H9 (cell line): ENCODE measurements at regions not wholly inside any gene's neighbourhood (a gene's known extent, or its start where the extent isn't known, plus 50 kb on each side); places are given as distances from the start of the nearest gene placed in this dataset.
A peak's percentile ranks its signal among the peaks of the same experiment; 100 is the strongest.

Source experiments
- DNase-seq: peaks from one replicate; pipeline ENCODE4 v3.0.0-alpha.2; 2017
- H2AFZ ChIP-seq: one replicate; pipeline ENCODE4 v1.6.1; 2013; ENCODE audit warnings: mild to moderate bottlenecking, low read length, control low read depth, moderate library complexity
- H2AK5ac ChIP-seq: 2 replicates; pipeline ENCODE4 v1.6.1; 2013; ENCODE audit warnings: low read length, control low read depth, mixed read lengths; ENCODE audit not compliant: insufficient read length
- H2BK120ac ChIP-seq: one replicate; pipeline ENCODE4 v1.6.1; 2013; ENCODE audit warnings: low read depth, mild to moderate bottlenecking, low read length, control low read depth, inconsistent platforms; ENCODE audit not compliant: poor library complexity, severe bottlenecking
- H2BK12ac ChIP-seq: 2 replicates; pipeline ENCODE4 v1.6.1; 2013; ENCODE audit warnings: low read length, control low read depth, mixed read lengths, low read depth; ENCODE audit not compliant: insufficient read length
- H2BK15ac ChIP-seq: 2 replicates; pipeline ENCODE4 v1.6.1; 2013; ENCODE audit warnings: low read depth, low read length, control low read depth
- H2BK20ac ChIP-seq: one replicate; pipeline ENCODE4 v1.6.1; 2013; ENCODE audit warnings: low read depth, mild to moderate bottlenecking, low read length, control low read depth, inconsistent platforms; ENCODE audit not compliant: poor library complexity, severe bottlenecking
- H2BK5ac ChIP-seq: 2 replicates; pipeline ENCODE4 v1.6.1; 2013; ENCODE audit warnings: low read length, control low read depth, mixed read lengths; ENCODE audit not compliant: insufficient read length
- H3K14ac ChIP-seq: 2 replicates; pipeline ENCODE4 v1.6.1; 2013; ENCODE audit warnings: low read length, control low read depth; ENCODE audit not compliant: insufficient read depth
- H3K18ac ChIP-seq: 2 replicates; pipeline ENCODE4 v1.6.1; 2013; ENCODE audit warnings: low read depth, mild to moderate bottlenecking, mixed read lengths, low read length, control low read depth; ENCODE audit not compliant: insufficient read length
- H3K23ac ChIP-seq: 2 replicates; pipeline ENCODE4 v1.6.1; 2013; ENCODE audit warnings: low read length, control low read depth, mixed read lengths, low read depth; ENCODE audit not compliant: insufficient read length
- H3K23me2 ChIP-seq: 2 replicates; pipeline ENCODE4 v1.6.1; 2013; ENCODE audit warnings: low read depth, mild to moderate bottlenecking, mixed read lengths, low read length, control low read depth; ENCODE audit not compliant: insufficient read length, poor library complexity, severe bottlenecking
- H3K27ac ChIP-seq: 2 replicates; pipeline ENCODE4 v1.5.1; 2013; ENCODE audit warnings: low read length, control low read depth, mixed read lengths, low read depth; ENCODE audit not compliant: insufficient read length
- H3K27me3 ChIP-seq: 2 replicates; pipeline ENCODE4 v1.6.1; 2013; ENCODE audit warnings: low read length, control low read depth, inconsistent platforms; ENCODE audit not compliant: insufficient read depth
- H3K4ac ChIP-seq: 2 replicates; pipeline ENCODE4 v1.6.1; 2013; ENCODE audit warnings: low read depth, mild to moderate bottlenecking, control low read depth, inconsistent platforms, low read length, moderate library complexity
- H3K4me1 ChIP-seq: 2 replicates; pipeline ENCODE4 v1.6.1; 2013; ENCODE audit warnings: low read length, control low read depth, inconsistent platforms; ENCODE audit not compliant: insufficient read depth
- H3K4me2 ChIP-seq: 2 replicates; pipeline ENCODE4 v1.6.1; 2013; ENCODE audit warnings: low read length, control low read depth, mixed read lengths; ENCODE audit not compliant: insufficient read length, insufficient read depth
- H3K56ac ChIP-seq: 2 replicates; pipeline ENCODE4 v1.6.1; 2013; ENCODE audit warnings: low read depth, mild to moderate bottlenecking, mixed read lengths, low read length, control low read depth; ENCODE audit not compliant: insufficient read length
- H3K79me1 ChIP-seq: 2 replicates; pipeline ENCODE4 v1.6.1; 2013; ENCODE audit warnings: low read depth, mild to moderate bottlenecking, moderate library complexity, low read length, control low read depth, inconsistent platforms; ENCODE audit not compliant: insufficient read depth, poor library complexity, severe bottlenecking
- H3K79me2 ChIP-seq: 2 replicates; pipeline ENCODE4 v1.6.1; 2013; ENCODE audit warnings: low read length, control low read depth, inconsistent platforms; ENCODE audit not compliant: insufficient read depth
- H3K9ac ChIP-seq: 2 replicates; pipeline ENCODE4 v1.6.1; 2013; ENCODE audit warnings: low read length, control low read depth, mixed read lengths; ENCODE audit not compliant: insufficient read length; ENCODE audit errors: extremely low read depth
- H3K9me3 ChIP-seq: one replicate; pipeline ENCODE4 v1.6.1; 2013; ENCODE audit warnings: low read depth, low read length, inconsistent platforms; ENCODE audit not compliant: control insufficient read depth
- H3T11ph ChIP-seq: one replicate; pipeline ENCODE4 v1.6.1; 2013; ENCODE audit warnings: mild to moderate bottlenecking, low read length, control low read depth, inconsistent platforms
- H4K20me1 ChIP-seq: one replicate; pipeline ENCODE4 v1.6.1; 2013; ENCODE audit not compliant: control insufficient read depth, insufficient read length, insufficient read depth
- H4K5ac ChIP-seq: 2 replicates; pipeline ENCODE4 v1.6.1; 2013; ENCODE audit warnings: low read depth, mild to moderate bottlenecking, mixed read lengths, low read length, control low read depth; ENCODE audit not compliant: insufficient read length
- H4K8ac ChIP-seq: replicated peaks from 2 replicates; pipeline ENCODE4 v1.6.1; 2013; ENCODE audit warnings: low read length, control low read depth, mixed read lengths, low read depth; ENCODE audit not compliant: insufficient read length
- H4K91ac ChIP-seq: 2 replicates; pipeline ENCODE4 v1.6.1; 2013; ENCODE audit warnings: low read depth, mild to moderate bottlenecking, moderate library complexity, mixed read lengths, low read length, control low read depth; ENCODE audit not compliant: insufficient read length
- H3K27ac Mint-ChIP-seq, 3 experiments: 2 replicates in 2 of 3; 3 replicates in 1 of 3; pipeline ENCODE4 v1.8.0; 2020 to 2021; ENCODE audit warnings: mixed read lengths in 3 of 3, mild to moderate bottlenecking in 1 of 3, moderate library complexity in 1 of 3
- H3K27me3 Mint-ChIP-seq: 2 replicates; pipeline ENCODE4 v1.8.0; 2021; ENCODE audit warnings: low read depth, mild to moderate bottlenecking, moderate library complexity, mixed read lengths
- H3K36me3 Mint-ChIP-seq, 3 experiments: 2 replicates in 2 of 3; 3 replicates in 1 of 3; pipeline ENCODE4 v1.8.0; 2020 to 2021; ENCODE audit warnings: low read depth in 3 of 3, mixed read lengths in 3 of 3; ENCODE audit not compliant: insufficient read depth in 1 of 3
- H3K4me1 Mint-ChIP-seq, 2 experiments: 2 replicates each; pipeline ENCODE4 v1.8.0; 2020; ENCODE audit warnings: mixed read lengths in 2 of 2
- H3K4me3 Mint-ChIP-seq, 2 experiments: 2 replicates in 1 of 2; 3 replicates in 1 of 2; pipeline ENCODE4 v1.8.0; 2020 to 2021; ENCODE audit warnings: mild to moderate bottlenecking in 2 of 2, mixed read lengths in 2 of 2, moderate library complexity in 1 of 2
- H3K9me3 Mint-ChIP-seq, 2 experiments: 2 replicates in 1 of 2; 3 replicates in 1 of 2; pipeline ENCODE4 v1.8.0; 2020; ENCODE audit warnings: mild to moderate bottlenecking in 2 of 2, mixed read lengths in 2 of 2, moderate library complexity in 1 of 2
- WGBS: extraction: QIAGEN DNeasy Blood & Tissue Kit; methylation state at CpG from one replicate; pipeline ENCODE4 v1.1.7; 2013; ENCODE audit warnings: missing lambda C conversion rate, low lambda C conversion rate, mixed read lengths; ENCODE audit not compliant: insufficient read length; ENCODE audit errors: extremely low coverage; 5-methylcytosine and 5-hydroxymethylcytosine counted together
- TF ChIP-seq, protein P1 (sequence below): fragments of 200-600 bp; sonication (generic); conservative IDR thresholded peaks from 3 replicates; pipeline ENCODE4 v1.8.0; 2021; ENCODE audit warnings: antibody characterized with exemption, mild to moderate bottlenecking

DNA sequence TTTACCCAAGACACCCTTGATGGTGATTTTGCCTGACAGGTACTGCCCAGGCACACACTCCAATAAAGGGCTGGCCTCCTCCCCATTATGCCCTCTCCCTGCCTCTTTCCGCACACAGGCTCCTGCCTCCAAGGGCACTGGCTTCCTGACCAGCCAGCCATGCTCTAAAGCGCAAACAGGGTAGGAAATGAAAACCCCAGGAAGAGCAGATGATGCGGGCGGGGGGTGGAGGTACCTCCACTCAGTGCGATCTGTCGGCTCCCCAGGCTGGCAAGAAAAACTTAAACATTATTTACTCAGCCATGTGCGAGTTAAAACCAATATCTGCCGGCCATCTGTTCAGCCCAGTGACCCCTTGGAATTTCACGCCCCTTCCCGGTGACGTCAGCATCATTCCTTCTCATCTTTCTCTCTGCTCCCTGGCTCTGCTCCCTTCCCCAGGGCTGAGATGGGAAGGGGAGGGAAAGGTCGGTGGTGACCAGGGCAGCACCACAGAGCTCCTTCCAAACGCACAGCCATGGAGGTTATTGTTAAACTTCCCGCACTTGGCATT, 262.5 kb downstream of the CBLN1 start:
- no peaks in the 10 kb centered on the region for H3K27me3 ChIP-seq
- H3K79me1 ChIP-seq = no peaks in the 10 kb centered on the region
- H2BK20ac ChIP-seq = no peak overlapping the region
- no peak overlapping the region for H2AFZ ChIP-seq
- no peak overlapping the region for H3T11ph ChIP-seq
- no peak overlapping the region for H3K18ac ChIP-seq
- no peak overlapping the region for H3K4me2 ChIP-seq
- Mint-ChIP-seq H3K27ac (peak overlapping the region in 2 of 3 experiments; percentile 33 to 78; a peak in 3 of 7 replicates), H3K27me3 (peaks cover 12% of the 10 kb centered on the region), H3K36me3 (peaks cover 0 to 1% (median 0%) of the 10 kb centered on the region in 3 experiments; a peak in 1 of 7 replicates), H3K4me1 (peaks cover 49 to 52% of the 10 kb centered on the region in 2 experiments), H3K9me3 (no peaks in the 10 kb centered on the region; a peak in 1 of 5 replicates), H3K4me3 (peak overlapping the region in 1 of 2 experiments; percentile 22; a peak in 2 of 5 replicates)
- WGBS = no CpG with 5 or more reads among the region's 14 CpGs
- H3K9me3 ChIP-seq = no peaks in the 10 kb centered on the region
- H3K23me2 ChIP-seq = no peaks in the 10 kb centered on the region
- H2AK5ac ChIP-seq = no peak overlapping the region
- no peak overlapping the region for H2BK5ac ChIP-seq
- H3K9ac ChIP-seq = no peak overlapping the region
- H3K27ac ChIP-seq = no peak overlapping the region
- H4K8ac ChIP-seq = no peak overlapping the region
- no peak overlapping the region for H2BK120ac ChIP-seq
- H3K4ac ChIP-seq = no peak overlapping the region
- no peak overlapping the region for H2BK12ac ChIP-seq
- TF ChIP-seq, protein P1, sequence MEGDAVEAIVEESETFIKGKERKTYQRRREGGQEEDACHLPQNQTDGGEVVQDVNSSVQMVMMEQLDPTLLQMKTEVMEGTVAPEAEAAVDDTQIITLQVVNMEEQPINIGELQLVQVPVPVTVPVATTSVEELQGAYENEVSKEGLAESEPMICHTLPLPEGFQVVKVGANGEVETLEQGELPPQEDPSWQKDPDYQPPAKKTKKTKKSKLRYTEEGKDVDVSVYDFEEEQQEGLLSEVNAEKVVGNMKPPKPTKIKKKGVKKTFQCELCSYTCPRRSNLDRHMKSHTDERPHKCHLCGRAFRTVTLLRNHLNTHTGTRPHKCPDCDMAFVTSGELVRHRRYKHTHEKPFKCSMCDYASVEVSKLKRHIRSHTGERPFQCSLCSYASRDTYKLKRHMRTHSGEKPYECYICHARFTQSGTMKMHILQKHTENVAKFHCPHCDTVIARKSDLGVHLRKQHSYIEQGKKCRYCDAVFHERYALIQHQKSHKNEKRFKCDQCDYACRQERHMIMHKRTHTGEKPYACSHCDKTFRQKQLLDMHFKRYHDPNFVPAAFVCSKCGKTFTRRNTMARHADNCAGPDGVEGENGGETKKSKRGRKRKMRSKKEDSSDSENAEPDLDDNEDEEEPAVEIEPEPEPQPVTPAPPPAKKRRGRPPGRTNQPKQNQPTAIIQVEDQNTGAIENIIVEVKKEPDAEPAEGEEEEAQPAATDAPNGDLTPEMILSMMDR = no peak
- no peak overlapping the region for H4K5ac ChIP-seq
- H3K14ac ChIP-seq = peak overlapping the region; percentile 61; the same call in 1 of the 2 replicates
- H3K79me2 ChIP-seq = no peaks in the 10 kb centered on the region
- H4K91ac ChIP-seq = no peak overlapping the region
- peak; percentile 65 for DNase-seq
- H4K20me1 ChIP-seq = no peaks in the 10 kb centered on the region
- H2BK15ac ChIP-seq = no peak overlapping the region
- peaks cover 18% of the 10 kb centered on the region for H3K4me1 ChIP-seq
- H3K23ac ChIP-seq = no peak overlapping the region
- H3K56ac ChIP-seq = no peak overlapping the region
